Endothelial cell (in vitro differentiated cells): ENCODE measurements at regions not wholly inside any gene's neighbourhood (a gene's known extent, or its start where the extent isn't known, plus 50 kb on each side); places are given as distances from the start of the nearest gene placed in this dataset.

Experiments used
- DNase-seq: peaks from one replicate; pipeline ENCODE4 v3.0.0; 2021; ENCODE audit warnings: low spot score
- H3K27ac Mint-ChIP-seq: one replicate; pipeline ENCODE4 v1.8.0; 2021; ENCODE audit warnings: mixed read lengths, inconsistent platforms; ENCODE audit not compliant: unreplicated experiment
- H3K27me3 Mint-ChIP-seq: one replicate; pipeline ENCODE4 v1.8.0; 2021; ENCODE audit warnings: mild to moderate bottlenecking, moderate library complexity, mixed read lengths, inconsistent platforms; ENCODE audit not compliant: unreplicated experiment
- H3K36me3 Mint-ChIP-seq: one replicate; pipeline ENCODE4 v1.8.0; 2021; ENCODE audit warnings: mild to moderate bottlenecking, low read depth, mixed read lengths, inconsistent platforms; ENCODE audit not compliant: unreplicated experiment
- H3K4me1 Mint-ChIP-seq: one replicate; pipeline ENCODE4 v1.8.0; 2021; ENCODE audit warnings: mild to moderate bottlenecking, mixed read lengths, inconsistent platforms; ENCODE audit not compliant: unreplicated experiment
- H3K4me3 Mint-ChIP-seq: one replicate; pipeline ENCODE4 v1.8.0; 2021; ENCODE audit warnings: mild to moderate bottlenecking, mixed read lengths, inconsistent platforms; ENCODE audit not compliant: unreplicated experiment
- H3K9me3 Mint-ChIP-seq: one replicate; pipeline ENCODE4 v1.8.0; 2021; ENCODE audit warnings: mixed read lengths, inconsistent platforms; ENCODE audit not compliant: unreplicated experiment
- CTCF ChIP-seq: fragments of 200-600 bp; sonication (generic); IDR thresholded peaks from one replicate; pipeline ENCODE4 v1.5.0; 2021; ENCODE audit warnings: antibody characterized with exemption; ENCODE audit not compliant: unreplicated experiment

GRCh38 chr12:98059659-98060343, 455.6 kb upstream of the TMPO start:
- Mint-ChIP-seq H3K4me3 (no peak overlapping the region), H3K4me1 (no peaks in the 10 kb centered on the region), H3K36me3 (no peaks in the 10 kb centered on the region), H3K27ac (no peak overlapping the region), H3K9me3 (no peaks in the 10 kb centered on the region), H3K27me3 (no peaks in the 10 kb centered on the region)
- no peak for TF ChIP-seq CTCF
- no peak for DNase-seq

GRCh38 chr12:98060411-98060810, 455.0 kb upstream of the TMPO start:
- no peaks in the 10 kb centered on the region for H3K9me3 Mint-ChIP-seq
- no peak overlapping the region for H3K27ac Mint-ChIP-seq
- no peak overlapping the region for H3K4me3 Mint-ChIP-seq
- H3K4me1 Mint-ChIP-seq, result no peaks in the 10 kb centered on the region
- H3K36me3 Mint-ChIP-seq, result no peaks in the 10 kb centered on the region
- no peak for DNase-seq
- TF ChIP-seq CTCF, result no peak
- H3K27me3 Mint-ChIP-seq, result no peaks in the 10 kb centered on the region

GRCh38 chr12:98062464-98063245, 452.7 kb upstream of the TMPO start:
- Mint-ChIP-seq H3K27ac (no peak overlapping the region), H3K4me1 (no peaks in the 10 kb centered on the region)
- no peak for TF ChIP-seq CTCF

GRCh38 chr12:98064501-98064900, 450.9 kb upstream of the TMPO start:
- no peaks in the 10 kb centered on the region for H3K9me3 Mint-ChIP-seq
- no peak for DNase-seq
- TF ChIP-seq CTCF, result no peak
- no peaks in the 10 kb centered on the region for H3K4me1 Mint-ChIP-seq
- no peak overlapping the region for H3K27ac Mint-ChIP-seq
- H3K4me3 Mint-ChIP-seq, result no peak overlapping the region
- H3K27me3 Mint-ChIP-seq, result no peaks in the 10 kb centered on the region
- H3K36me3 Mint-ChIP-seq, result no peaks in the 10 kb centered on the region

More at GRCh38 chr12:98062464-98063245, 452.7 kb upstream of the TMPO start:
- Mint-ChIP-seq H3K4me3 (no peak overlapping the region), H3K9me3 (no peaks in the 10 kb centered on the region), H3K36me3 (no peaks in the 10 kb centered on the region), H3K27me3 (no peaks in the 10 kb centered on the region)
- DNase-seq, result no peak

- Mint-ChIP-seq H3K4me1 (no peaks in the 10 kb centered on the region), H3K27me3 (peaks cover 1% of the 10 kb centered on the region), H3K27ac (no peak overlapping the region), H3K9me3 (no peaks in the 10 kb centered on the region), H3K36me3 (no peaks in the 10 kb centered on the region), H3K4me3 (no peak overlapping the region)
- no peak for TF ChIP-seq CTCF
- DNase-seq, result no peak
Observed at GRCh38 chr12:98067795-98068194, 447.6 kb upstream of the TMPO start.
